ENCODE measurements at regions not wholly inside any gene's neighbourhood (a gene's known extent, or its start where the extent isn't known, plus 50 kb on each side); places are given as distances from the start of the nearest gene placed in this dataset.

- TF ChIP-seq CTCF (IDR thresholded peaks at IDR 0.05; ENCODE audit: poor library complexity, severe bottlenecking) (no peak), EZH2 (IDR thresholded peaks at IDR 0.05; ENCODE audit: borderline replicate concordance, insufficient read depth, low read length, poor library complexity, severe bottlenecking) (no peak), POLR2AphosphoS5 (IDR thresholded peaks at IDR 0.05) (no peak), RAD21 (conservative IDR thresholded peaks at IDR 0.05) (no peak), EP300 (conservative IDR thresholded peaks at IDR 0.05; ENCODE audit: poor library complexity, severe bottlenecking) (no peak)
Observed at GRCh38 chr11:116172156-116172555, 600.6 kb downstream of the BUD13 start.

Data from neural cell (in vitro differentiated cells).